EH (cell line): ENCODE measurements at regions not wholly inside any gene's neighbourhood (a gene's known extent, or its start where the extent isn't known, plus 50 kb on each side); places are given as distances from the start of the nearest gene placed in this dataset.
A peak's percentile ranks its signal among the peaks of the same experiment; 100 is the strongest.
"Not testable (repeated sequence)": the region's sequence is repeated elsewhere in the genome, so short reads cannot be mapped to it uniquely, and the experiment has no call there.

Experiments used
- DNase-seq: peaks from one replicate; pipeline ENCODE4 v3.0.0-alpha.2; 2015; ENCODE audit warnings: low read depth

- no peak for DNase-seq
These were observed 123.3 kb upstream of the ZCCHC13 start for GRCh38 chrX:74180716-74181115.

- peak; percentile 31 for DNase-seq
These were observed 124.0 kb upstream of the ZCCHC13 start for GRCh38 chrX:74179990-74180389.

- DNase-seq: no peak
These were observed 124.5 kb upstream of the ZCCHC13 start for GRCh38 chrX:74179499-74179898.

GRCh38 chrX:74179071-74179470, 124.9 kb upstream of the ZCCHC13 start:
- DNase-seq: peak; percentile 71

- DNase-seq: no peak
These were observed 125.4 kb upstream of the ZCCHC13 start for GRCh38 chrX:74178536-74178935.

- no peak for DNase-seq
These were observed 132.5 kb upstream of the ZCCHC13 start for GRCh38 chrX:74171465-74171864.

- DNase-seq: no peak
These were observed 141.8 kb upstream of the ZCCHC13 start for GRCh38 chrX:74162199-74162598.

GRCh38 chrX:74160816-74161215, 143.2 kb upstream of the ZCCHC13 start:
- DNase-seq: no peak

- no peak for DNase-seq
These were observed 143.6 kb upstream of the ZCCHC13 start for GRCh38 chrX:74160358-74160757.

- no peak for DNase-seq
These were observed 156.5 kb upstream of the ZCCHC13 start for GRCh38 chrX:74147439-74147838.

GRCh38 chrX:74138943-74139342, 165.0 kb upstream of the ZCCHC13 start:
- DNase-seq: no peak

- peak; percentile 67 for DNase-seq
These were observed 170.7 kb upstream of the ZCCHC13 start for GRCh38 chrX:74133156-74133796.

- DNase-seq: no peak
These were observed 171.7 kb upstream of the ZCCHC13 start for GRCh38 chrX:74132280-74132679.

- DNase-seq: peak; percentile 80
These were observed 184.7 kb upstream of the ZCCHC13 start for GRCh38 chrX:74119016-74119910.

- peak; percentile 15 for DNase-seq
These were observed 185.7 kb upstream of the ZCCHC13 start for GRCh38 chrX:74117962-74118902.

- DNase-seq: no peak
These were observed 192.7 kb upstream of the ZCCHC13 start for GRCh38 chrX:74111245-74111644.

GRCh38 chrX:74107666-74108065, 196.3 kb upstream of the ZCCHC13 start:
- no peak for DNase-seq

- DNase-seq: peak; percentile 74
These were observed 199.5 kb upstream of the ZCCHC13 start for GRCh38 chrX:74104356-74105015.

GRCh38 chrX:74098407-74098806, 205.6 kb upstream of the ZCCHC13 start:
- not testable (repeated sequence) for DNase-seq

- DNase-seq: no peak
These were observed 213.9 kb upstream of the ZCCHC13 start for GRCh38 chrX:74090049-74090448.

GRCh38 chrX:74085642-74086236, 218.2 kb upstream of the ZCCHC13 start:
- DNase-seq: peak; percentile 1
